ENCODE measurements at regions not wholly inside any gene's neighbourhood (a gene's known extent, or its start where the extent isn't known, plus 50 kb on each side); places are given as distances from the start of the nearest gene placed in this dataset.

DNA sequence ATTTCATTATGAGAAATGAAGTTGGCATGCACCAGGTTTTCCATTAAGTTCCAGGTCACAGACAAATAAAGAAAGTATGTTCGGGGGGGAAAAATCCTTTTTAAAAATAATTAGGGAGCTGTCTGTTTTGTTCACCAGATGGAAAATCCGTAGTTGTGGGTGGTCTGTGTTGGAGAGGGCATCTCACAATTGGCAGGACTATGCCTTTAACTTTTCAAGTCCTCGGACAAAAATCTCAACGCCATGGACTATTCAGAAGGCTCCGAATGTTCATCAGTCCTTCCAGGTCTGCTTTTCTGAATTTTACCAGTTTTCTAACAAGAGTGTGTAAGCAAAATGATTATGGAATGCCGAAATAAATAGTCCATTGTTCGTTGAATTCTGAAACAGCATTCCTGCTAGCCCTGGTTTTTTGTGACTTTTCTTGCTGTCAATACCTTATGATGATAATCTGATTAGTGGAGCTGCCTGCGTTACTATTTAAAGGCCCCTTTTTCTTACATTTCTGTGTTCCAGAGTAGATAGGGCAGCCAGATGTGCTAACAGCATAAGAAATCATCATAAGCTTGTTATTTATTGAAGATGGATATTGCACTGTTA, 146.9 kb downstream of the TM9SF2 start:
- DNase-seq (ENCODE audit: low read depth): no peak
- TF ChIP-seq, protein P1, sequence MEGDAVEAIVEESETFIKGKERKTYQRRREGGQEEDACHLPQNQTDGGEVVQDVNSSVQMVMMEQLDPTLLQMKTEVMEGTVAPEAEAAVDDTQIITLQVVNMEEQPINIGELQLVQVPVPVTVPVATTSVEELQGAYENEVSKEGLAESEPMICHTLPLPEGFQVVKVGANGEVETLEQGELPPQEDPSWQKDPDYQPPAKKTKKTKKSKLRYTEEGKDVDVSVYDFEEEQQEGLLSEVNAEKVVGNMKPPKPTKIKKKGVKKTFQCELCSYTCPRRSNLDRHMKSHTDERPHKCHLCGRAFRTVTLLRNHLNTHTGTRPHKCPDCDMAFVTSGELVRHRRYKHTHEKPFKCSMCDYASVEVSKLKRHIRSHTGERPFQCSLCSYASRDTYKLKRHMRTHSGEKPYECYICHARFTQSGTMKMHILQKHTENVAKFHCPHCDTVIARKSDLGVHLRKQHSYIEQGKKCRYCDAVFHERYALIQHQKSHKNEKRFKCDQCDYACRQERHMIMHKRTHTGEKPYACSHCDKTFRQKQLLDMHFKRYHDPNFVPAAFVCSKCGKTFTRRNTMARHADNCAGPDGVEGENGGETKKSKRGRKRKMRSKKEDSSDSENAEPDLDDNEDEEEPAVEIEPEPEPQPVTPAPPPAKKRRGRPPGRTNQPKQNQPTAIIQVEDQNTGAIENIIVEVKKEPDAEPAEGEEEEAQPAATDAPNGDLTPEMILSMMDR (IDR thresholded peaks at IDR 0.05; ENCODE audit: control insufficient read depth, insufficient read depth, low read depth, low read length, missing control alignments): no peak

GRCh38 chr13:99647596-99647985, 146.3 kb downstream of the TM9SF2 start:
- TF ChIP-seq, protein P1 (IDR thresholded peaks at IDR 0.05; ENCODE audit: control insufficient read depth, insufficient read depth, low read depth, low read length, missing control alignments): no peak
- no peak overlapping the region for H3K4me3 ChIP-seq (ENCODE audit: control insufficient read depth, low read depth, low read length)
- DNase-seq (ENCODE audit: low read depth): no peak

More for the DNA sequence above, 146.9 kb downstream of the TM9SF2 start:
- H3K4me3 ChIP-seq (ENCODE audit: control insufficient read depth, low read depth, low read length): no peak overlapping the region

GRCh38 chr13:99646866-99647595, 145.8 kb downstream of the TM9SF2 start:
- TF ChIP-seq, protein P1 (IDR thresholded peaks at IDR 0.05; ENCODE audit: control insufficient read depth, insufficient read depth, low read depth, low read length, missing control alignments): no peak
- no peak overlapping the region for H3K4me3 ChIP-seq (ENCODE audit: control insufficient read depth, low read depth, low read length)
- DNase-seq (ENCODE audit: low read depth): no peak

- TF ChIP-seq, protein P1 (IDR thresholded peaks at IDR 0.05; ENCODE audit: control insufficient read depth, insufficient read depth, low read depth, low read length, missing control alignments): no peak
- no peak for DNase-seq (ENCODE audit: low read depth)
- H3K4me3 ChIP-seq (ENCODE audit: control insufficient read depth, low read depth, low read length): no peak overlapping the region
Measured at GRCh38 chr13:99642841-99643240, 141.6 kb downstream of the TM9SF2 start.

DNA sequence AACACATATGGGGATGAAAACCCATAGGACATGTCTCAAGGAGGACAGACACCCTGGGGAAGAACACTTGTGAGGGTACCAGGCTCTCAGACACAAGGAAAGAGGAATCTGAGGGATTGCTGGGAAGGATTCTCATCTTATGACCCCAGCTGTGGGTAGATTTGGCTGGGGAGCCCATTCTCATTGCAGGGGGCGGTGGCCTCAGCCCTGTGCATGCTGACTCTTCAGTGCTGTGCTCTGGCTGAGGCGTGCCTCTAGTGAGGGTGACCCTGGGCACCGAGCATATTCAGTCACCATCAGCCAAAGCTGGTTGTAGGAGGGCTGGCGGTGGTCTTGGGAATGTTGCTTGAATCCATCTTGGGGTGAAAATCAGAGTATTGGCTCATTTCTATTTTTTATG, 140.7 kb downstream of the TM9SF2 start:
- no peak overlapping the region for H3K4me3 ChIP-seq (ENCODE audit: control insufficient read depth, low read depth, low read length)
- TF ChIP-seq, protein P1 (IDR thresholded peaks at IDR 0.05; ENCODE audit: control insufficient read depth, insufficient read depth, low read depth, low read length, missing control alignments): no peak
- no peak for DNase-seq (ENCODE audit: low read depth)

GRCh38 chr13:99640260-99640659, 139.0 kb downstream of the TM9SF2 start:
- DNase-seq (ENCODE audit: low read depth): no peak
- TF ChIP-seq, protein P1 (IDR thresholded peaks at IDR 0.05; ENCODE audit: control insufficient read depth, insufficient read depth, low read depth, low read length, missing control alignments): no peak
- no peak overlapping the region for H3K4me3 ChIP-seq (ENCODE audit: control insufficient read depth, low read depth, low read length)
